ENCODE measurements at regions not wholly inside any gene's neighbourhood (a gene's known extent, or its start where the extent isn't known, plus 50 kb on each side); places are given as distances from the start of the nearest gene placed in this dataset.

DNA sequence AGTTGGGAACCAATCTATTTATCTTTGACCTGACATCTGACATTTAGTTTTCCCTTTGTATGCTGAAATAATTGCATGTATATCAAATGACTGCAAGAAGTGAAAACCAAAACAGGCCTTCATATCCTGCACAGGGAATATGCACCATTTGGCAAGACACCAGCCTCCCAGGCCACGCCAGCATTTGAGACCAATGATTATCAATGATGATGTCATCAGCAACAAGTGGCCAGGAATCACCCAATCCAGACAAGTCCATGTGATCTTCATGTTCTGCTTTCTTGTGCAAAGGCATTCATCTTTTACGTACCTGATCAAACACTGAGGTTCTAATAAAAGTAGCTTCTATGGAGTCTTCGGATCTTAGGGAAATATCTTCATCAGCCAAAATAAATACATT lies 107.4 kb upstream of the TENT5A start:
- DNase-seq (ENCODE audit: low spot score): no peak

DNA sequence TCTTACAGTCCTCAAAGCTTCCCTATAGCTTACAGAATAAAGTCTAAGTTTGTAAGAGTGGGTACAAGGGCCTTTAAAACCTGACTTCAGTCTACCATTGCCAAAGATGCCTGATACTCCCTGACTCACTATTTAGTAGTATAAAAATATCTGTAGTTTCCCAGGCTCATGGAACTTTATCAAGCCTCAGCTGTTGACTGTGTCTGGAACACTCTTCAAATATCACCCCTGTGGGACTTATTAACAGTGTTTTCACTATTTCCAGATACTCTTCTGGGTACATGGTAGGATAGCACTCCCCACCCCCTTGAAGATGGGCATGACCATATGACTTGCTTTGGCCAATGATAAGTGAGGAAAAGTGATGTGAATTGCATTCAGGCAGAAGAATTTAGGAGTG lies 105.3 kb upstream of the TENT5A start:
- DNase-seq (ENCODE audit: low spot score): no peak

DNA sequence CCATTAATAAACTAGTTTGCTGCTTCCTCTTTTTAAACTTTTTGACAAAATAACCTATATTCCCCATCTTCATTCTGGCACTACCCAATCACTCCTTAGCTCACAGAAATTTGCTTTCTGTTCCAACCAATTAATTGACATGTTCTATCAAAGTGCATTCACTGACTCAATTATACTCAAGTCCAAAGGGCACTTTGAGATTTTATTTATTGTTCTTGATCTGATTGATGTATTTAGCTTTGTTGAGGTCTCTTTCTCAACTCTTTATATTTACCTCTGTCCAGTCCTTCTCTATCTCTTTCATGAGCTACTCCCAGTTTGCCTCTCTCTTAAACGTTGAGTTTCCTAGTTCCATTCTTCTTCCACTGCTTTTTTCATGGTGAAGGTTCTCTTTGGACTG lies 104.4 kb upstream of the TENT5A start:
- DNase-seq (ENCODE audit: low spot score): no peak

DNA sequence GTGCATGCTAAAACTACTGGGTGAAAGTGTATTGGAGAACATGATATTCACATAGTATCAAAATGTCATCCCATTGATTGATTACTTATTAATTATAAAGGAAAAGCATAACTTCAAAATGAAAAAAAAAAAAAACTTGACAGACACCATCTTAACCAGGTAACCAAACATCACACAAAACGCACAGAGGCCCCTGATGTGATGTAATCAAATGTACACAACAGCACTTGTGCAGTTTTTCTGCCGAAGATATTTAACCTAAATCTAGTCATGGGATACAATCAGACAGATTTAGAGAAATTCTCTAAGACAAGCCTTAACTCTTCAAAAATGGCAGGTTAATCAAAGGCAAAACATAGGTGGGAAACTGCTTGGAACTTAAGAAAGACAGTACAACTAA lies 102.0 kb upstream of the TENT5A start:
- DNase-seq (ENCODE audit: low spot score): no peak

DNA sequence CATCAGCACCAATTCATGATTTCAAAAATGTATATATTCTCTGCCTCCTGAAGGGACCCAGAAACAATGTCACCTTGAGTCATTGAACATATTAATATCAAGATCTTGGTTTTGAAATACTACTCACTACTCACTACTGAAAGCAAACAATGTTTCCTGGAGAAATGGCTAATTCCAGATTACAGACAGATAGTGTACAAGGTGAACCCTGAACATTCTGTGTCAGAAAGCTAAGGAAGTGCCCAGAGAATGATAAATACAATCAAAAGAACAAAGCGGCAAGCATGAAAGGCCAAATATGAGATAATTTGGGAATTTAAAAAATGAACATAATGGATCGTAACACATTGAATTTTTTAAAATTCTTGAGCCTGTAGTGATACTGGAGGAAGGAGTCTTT lies 101.5 kb upstream of the TENT5A start:
- no peak for DNase-seq (ENCODE audit: low spot score)

DNA sequence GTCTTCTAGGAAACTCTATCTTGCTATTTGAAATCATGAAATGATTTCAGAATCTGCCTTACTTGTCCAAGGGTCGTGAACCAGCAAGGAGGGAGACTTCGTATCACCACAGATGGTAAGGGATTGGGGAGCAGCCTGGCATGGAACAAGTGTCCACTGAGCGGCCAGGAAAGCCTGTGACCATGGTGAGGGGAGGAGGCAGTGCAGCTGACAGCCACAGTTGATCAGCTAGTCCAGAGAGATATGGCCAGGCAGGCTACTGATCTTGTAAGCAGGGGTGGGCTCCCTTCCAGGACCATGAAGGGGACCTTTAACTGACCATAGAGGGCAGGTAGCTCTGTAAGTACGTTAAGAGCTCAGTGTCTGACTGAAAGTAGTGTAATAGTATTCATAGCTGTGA lies 96.8 kb upstream of the TENT5A start:
- DNase-seq (ENCODE audit: low spot score): no peak

DNA sequence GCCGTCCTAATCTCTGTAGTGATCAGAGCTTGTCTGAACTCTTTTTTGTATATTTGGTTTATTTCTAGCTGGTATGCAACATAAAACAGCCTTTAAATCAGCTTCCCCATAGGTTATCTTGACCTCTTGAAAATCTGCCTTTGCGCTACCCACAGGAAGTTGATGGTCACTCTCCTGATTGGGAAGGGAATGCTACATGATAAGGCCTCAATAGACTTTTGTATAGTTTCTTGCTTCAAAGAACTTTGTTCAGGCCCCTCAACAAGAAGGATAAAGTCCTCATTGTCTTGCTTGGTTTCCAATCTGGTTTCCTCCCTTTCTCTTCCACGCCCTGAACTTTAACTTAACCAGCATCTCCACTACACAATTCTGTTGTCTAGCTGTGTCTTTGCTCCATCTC lies 95.4 kb upstream of the TENT5A start:
- DNase-seq (ENCODE audit: low spot score): no peak

DNA sequence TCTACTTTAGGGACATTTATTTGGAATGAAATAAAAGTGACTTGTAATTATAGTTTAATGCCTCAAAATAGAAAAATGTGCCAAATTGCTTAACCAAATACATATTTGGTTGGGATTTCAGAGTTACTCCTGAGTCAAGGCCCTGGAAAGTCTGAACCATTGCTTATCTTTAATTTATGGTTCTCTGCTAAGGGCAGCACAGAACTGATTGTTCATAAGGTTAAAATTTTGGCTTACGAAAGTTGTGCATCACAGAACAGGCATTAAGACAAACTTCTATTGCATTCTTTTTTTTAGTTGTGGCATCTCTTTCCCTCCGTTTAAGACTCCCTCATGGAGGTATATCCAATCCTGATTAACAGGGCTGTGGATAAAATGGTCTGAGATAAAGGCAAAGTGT lies 92.2 kb upstream of the TENT5A start:
- DNase-seq (ENCODE audit: low spot score): no peak

DNA sequence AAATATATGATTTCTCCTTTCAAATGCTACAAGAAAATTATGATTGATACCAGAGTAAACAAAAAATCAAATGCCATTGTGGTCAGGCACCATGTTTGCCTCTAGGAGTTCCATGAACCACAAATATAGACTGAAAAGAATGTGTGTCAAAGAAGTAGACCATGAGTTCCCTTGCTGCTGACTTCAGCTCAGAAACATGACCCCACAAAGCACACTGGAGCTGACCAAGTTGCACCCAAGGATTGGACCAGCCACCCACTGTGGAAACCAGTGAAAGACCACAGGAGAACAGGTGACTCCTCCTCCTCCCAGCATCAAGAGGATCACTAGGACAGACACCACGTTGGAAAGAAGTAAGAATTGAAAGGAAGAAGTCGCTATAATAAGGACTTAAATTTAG lies 90.8 kb upstream of the TENT5A start:
- DNase-seq (ENCODE audit: low spot score): no peak

DNA sequence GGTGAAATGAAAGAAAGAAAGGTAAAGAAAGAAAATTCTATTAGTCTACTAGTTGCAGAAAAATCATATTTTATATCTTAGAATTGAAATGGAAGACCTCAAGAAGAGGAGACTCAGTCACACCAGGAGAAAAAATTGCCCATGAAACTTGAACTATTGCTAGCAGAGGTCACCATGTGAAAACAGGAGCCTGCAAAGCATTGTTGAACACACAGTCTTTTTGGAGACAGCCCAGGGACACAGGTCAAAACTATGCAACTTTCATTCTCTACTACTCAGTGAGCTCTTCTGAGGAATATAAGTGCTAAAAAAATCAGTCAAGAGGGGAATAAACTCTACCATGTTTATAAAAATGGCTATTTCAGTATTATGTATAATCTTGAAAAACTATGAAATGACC lies 89.8 kb upstream of the TENT5A start:
- no peak for DNase-seq (ENCODE audit: low spot score)

DNA sequence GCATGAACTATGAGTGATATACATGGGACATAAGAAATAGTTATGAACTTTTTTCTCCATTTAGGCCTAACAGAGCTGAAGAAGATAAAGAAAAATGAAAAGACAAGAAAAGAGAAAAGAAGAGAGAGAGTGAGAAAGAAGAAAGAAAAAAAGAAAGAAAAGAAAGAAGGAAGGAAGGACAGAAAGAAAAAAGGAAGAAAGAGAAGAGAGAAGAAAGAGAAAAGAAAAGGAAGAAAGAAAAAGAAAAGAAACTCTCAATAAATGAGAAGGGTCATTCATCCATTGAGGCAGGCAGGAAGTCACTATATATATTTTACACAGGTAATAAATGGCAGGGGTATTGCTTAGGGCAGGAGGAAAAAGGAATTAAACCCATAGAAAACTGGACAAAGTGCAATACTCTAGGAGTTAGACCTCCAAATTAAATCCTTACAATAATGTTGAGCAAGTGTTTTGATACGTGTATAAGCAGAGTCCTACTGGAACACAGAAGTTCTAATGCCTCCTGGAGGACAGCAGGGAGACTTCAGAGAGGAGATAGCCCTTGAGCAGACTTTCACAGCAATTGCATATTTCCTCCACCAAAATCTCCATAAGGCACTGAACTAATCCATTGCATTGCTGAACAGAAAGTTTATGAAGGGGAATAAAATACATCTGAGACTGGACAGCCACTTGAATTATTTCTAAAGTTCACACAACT lies 86.4 kb upstream of the TENT5A start:
- DNase-seq (ENCODE audit: low spot score): no peak

DNA sequence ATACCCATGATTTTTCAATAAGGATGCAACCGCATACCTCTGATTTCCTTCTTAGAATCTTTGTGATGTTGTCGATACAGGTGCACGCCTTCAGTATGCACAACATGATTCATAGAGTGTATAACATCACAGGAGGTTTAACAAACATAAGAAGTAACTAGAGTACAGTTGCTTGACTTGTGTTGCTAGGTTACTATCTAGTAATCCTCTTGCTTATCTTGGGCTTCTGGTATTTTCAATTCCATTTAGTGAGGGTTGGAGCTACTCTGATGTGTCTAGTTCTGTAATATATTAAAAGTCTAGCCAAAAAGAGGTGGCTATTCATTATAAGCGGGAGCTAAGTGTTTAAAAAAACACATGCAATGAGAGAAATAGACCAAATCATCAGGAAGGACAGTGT lies 85.5 kb upstream of the TENT5A start:
- no peak for DNase-seq (ENCODE audit: low spot score)

DNA sequence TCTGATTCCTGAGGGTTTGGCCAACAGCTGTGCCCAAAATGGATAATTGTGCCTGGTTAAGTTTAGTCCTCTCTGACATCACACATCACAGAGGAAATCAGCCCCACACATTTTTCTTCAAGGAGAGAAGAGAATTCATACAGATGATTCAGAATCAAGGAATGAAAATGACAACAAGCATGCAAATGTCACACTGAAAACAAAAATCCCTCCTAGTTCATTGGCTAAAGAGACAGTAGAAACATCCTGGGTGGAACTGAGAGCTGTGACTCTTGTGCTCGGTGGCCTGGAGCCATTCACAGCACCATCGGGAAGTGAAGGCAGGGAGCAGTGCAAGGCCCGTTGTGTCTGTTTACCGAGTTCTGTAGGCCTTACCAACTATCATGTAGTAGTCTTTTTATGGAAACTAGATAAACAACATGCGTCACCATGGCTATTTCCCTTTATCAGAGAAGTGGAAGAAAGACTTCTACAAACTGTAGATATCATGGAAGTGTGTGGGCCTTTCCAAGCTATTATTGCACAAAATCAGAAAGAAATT lies 81.7 kb upstream of the TENT5A start:
- no peak for DNase-seq (ENCODE audit: low spot score)

DNA sequence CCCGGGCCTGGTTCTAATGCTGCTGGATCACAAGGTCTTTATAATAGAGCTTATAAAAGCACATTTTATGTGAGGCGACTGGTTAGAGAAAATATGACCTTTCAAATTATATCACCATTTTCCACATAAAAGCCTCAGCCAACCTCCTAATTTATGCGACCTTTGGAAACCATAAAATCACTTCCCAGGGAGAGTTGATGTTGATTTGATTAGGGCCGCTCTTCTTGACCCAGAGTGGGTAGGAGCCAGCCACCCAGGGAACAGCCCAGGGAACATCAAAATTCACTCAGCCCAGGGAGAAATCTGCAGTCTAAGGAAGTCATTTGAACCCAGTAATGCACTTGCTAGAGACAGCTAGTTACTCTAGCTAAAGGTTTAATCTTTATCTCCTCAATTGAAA lies 79.8 kb upstream of the TENT5A start:
- no peak for DNase-seq (ENCODE audit: low spot score)

DNA sequence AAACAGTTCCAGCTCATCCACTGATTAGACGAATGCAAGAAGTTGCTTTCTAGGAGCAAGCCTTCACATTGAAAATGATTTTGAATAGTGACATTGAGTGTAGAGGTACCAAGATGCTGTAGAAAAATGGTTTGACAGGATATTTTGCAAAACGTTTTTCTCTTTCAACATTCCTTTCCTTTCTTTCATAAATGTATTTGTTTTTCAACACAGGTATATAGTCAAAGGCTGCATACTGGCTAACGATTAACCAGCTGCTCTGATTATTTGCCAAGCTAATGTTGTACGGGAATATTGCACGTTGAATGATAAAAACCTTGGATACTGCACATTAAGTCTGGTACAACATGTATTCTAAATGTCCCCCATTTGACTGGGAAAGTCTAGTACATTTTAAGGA lies 78.8 kb upstream of the TENT5A start:
- no peak for DNase-seq (ENCODE audit: low spot score)

DNA sequence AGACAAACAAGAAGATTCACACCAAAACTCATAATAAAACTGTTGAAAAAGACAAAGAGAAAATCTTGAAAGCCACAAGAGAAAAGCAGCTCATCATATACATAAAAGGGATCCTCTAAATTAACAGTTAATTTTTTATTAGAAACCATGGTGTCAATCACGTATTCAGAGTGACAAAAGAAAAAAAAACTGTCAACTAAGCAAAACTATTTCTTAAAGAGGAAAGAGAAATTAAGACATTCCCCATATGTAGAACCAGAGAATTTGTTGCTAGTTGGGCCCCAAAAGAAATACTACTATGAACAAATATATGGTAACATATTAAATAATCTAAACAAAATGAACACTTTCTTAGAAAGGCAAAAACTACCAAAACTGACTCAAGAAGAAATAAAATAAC lies 74.3 kb upstream of the TENT5A start:
- no peak for DNase-seq (ENCODE audit: low spot score)

DNA sequence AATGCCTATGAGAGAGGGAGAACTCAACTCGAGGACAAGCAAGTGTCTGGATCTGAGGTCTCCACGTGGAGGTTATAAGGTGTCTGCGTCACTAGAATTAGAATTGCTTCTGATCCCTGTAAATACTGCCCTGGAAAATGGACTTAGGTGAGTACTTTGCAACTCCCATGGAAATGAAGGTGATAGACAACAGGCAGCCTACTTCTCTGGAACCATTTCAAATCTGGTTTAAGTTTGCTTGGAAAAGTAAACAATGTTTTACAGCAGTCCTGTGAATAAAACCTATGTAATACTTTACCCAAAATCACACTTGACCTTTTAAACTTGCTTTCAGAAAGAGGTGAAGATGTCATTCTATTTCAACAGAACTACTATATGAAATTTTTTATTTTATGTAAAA lies 70.1 kb upstream of the TENT5A start:
- DNase-seq (ENCODE audit: low spot score): no peak

DNA sequence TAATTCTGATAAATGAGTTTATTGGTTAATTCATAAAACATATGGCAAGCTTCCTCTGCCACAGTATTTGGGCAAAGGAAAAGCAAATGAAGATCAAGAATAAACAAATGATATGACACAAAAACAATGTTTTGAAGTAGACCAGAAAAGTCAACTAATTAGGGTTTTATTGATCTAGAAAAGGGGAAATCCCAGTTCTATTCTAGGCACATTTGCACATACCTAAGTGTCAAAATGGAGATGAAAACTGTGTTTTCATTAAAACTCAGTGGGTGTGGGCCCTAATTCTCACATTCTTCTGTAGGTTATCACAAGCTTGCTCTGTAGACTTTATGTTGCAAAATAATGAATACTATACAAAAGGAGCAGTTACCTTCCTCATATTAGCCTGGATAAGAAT lies 69.0 kb upstream of the TENT5A start:
- DNase-seq (ENCODE audit: low spot score): no peak

DNA sequence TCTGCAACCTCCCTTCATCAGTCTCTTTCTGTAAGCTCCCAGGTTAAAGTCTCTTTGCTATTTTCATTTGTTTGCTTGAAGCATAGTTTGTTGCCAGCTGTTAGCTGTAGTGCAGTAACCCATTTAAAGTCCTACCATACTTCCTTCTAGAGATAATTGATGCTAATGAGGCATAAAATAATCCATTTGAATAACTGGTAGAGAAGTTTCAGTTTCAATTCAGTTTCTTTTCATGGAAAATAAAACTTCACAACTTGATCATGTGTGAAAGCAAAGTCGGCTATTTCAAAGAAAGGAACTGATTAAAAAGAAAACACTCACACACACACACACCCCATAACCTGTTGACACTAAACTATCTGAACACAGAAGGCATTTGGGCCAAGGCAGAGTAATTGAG lies 68.5 kb upstream of the TENT5A start:
- no peak for DNase-seq (ENCODE audit: low spot score)

DNA sequence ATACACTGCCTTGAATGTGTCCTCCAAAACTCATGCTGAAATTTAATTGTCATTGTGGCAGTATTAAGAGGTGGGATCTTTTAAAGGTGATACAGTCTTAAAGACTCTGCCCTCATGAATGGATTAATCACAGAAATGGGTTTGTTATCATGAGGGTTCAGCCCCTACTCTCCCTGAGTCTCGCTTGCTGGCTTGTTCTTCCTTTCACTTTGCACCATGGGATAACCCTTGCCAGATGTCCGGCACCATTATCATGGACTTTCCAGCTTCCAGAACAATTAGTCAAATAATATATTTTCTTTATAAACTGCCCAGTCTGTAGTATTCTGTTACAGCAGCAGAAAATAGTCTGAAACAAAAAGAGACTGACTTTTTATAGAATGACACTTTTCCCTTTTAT lies 67.9 kb upstream of the TENT5A start:
- DNase-seq (ENCODE audit: low spot score): no peak

DNA sequence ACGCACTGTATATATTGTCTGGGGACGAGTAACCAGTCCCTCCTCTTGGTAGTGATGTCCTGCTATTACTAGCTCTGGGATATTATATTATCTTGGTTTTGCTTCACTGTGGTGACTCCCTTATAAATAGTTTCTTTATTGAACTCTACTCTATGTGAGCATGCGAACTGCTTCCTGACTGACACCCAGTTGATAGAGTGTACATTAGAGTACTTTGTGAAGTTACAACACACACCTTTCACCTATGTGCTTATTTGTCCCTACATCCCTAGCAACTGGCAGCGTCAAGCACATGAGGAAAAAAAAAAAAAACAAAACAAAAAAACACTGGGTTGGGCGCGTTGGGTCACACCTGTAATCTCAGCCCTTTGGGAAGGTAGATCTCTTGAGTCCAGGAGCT lies 67.3 kb upstream of the TENT5A start:
- DNase-seq (ENCODE audit: low spot score): no peak

DNA sequence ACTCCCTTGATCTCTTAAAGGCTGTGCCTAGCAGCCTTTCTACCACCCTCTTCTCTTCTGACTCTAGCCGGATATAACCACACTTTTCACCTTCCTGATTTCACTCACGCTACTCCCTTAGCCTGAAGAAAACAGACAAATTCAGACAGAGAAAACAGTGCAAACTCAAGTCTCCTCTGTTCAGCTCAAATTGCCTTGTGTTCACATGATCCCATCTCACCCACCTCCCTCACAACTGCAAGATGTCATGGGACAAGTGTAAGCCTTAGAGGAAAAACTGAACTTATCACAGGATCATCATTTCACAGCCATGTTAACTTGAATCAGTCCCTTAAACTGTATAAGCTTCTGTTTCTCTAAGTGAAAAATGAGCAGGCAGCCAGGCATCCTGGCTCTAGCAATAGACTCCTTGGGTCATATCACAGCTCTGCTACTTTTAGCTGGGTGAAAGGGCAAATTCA lies 66.5 kb upstream of the TENT5A start:
- no peak for DNase-seq (ENCODE audit: low spot score)

DNA sequence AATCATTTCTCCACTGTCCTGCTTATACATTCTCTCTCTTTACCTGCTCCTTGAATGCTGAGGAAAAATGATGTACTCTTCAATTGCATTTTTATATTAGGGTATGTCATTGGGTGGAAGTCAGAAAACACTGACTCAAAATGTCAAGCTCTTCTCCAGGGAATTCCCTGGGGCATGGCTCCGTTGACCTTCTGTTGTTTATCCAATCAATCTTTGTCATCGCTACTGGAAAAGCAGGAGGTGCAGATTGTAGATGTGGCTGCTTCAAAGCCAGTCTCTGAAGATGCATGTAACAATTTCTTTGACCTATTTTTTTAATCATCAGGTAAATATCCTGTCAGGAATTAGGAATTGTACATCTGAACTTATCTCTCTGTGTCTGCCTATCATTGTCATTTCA lies 63.9 kb upstream of the TENT5A start:
- DNase-seq (ENCODE audit: low spot score): no peak

DNA sequence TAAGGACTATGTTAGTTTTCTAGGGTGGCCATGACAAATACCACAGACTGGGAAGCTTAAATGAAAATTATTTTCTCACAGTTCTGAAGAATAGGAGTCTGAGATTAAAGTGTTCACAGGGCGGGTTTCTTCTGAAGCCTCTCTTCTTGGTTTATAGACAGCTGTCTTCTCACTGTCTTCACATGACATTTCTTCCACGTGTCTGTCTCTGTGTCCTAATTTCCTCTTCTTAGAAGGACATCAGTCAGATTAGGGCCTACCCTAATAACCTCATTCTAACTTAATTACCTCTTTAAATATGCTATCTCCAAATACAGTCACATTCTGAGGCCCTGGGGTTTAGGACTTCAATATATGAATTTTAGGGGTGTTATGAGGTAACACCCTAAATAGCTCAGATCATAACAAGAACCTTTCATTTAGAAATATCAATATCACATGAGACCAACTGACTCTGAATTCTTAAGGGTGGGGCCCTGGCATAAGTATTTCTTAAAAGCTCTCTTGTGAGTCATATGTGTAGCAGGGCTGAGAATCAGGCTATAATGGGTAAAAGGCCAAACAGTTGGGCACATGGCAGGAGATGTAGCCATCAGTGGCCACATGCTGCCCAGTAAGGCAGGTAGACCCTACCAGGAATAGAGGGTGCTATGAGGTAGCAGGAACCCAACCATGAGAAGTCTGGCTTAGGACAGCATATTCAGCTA lies 62.0 kb upstream of the TENT5A start:
- no peak for DNase-seq (ENCODE audit: low spot score)
